A673 (cell line): ENCODE measurements at regions not wholly inside any gene's neighbourhood (a gene's known extent, or its start where the extent isn't known, plus 50 kb on each side); places are given as distances from the start of the nearest gene placed in this dataset.

Source experiments
- EZH2 ChIP-seq: fragments of 200-600 bp; sonication (generic); IDR thresholded peaks from 2 replicates; pipeline ENCODE4 v1.6.1; 2017; ENCODE audit warnings: borderline replicate concordance, low read depth, mild to moderate bottlenecking, mixed read lengths, antibody characterized with exemption, low read length; ENCODE audit not compliant: poor library complexity, severe bottlenecking
- TF ChIP-seq, protein P1 (sequence below): fragments of 300-800, 200-600 bp; sonication (generic); conservative IDR thresholded peaks from 2 replicates; pipeline ENCODE4 v1.5.1; 2017; ENCODE audit warnings: low read depth, mild to moderate bottlenecking, antibody characterized with exemption, low read length, moderate library complexity, mixed read lengths

DNA sequence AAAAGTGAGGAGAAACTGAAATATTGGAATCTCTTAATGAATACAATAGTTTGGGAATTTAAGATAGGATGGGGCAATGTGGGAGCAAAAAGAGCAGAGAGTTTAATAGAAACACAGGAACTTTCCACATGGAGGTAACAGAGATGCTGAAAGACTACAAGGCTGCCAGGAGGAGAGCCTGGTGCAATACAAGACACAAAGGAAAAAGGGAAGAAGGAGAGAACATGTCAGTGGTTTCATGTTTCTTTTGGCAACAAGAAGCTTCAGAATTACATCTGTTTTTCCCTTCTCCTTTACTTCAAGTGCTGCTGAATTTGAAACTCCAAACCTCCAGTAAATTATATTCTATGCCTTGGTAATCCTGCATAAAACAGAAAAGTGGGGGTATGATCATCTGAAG lies 474.3 kb downstream of the FAT4 start:
- TF ChIP-seq, protein P1, sequence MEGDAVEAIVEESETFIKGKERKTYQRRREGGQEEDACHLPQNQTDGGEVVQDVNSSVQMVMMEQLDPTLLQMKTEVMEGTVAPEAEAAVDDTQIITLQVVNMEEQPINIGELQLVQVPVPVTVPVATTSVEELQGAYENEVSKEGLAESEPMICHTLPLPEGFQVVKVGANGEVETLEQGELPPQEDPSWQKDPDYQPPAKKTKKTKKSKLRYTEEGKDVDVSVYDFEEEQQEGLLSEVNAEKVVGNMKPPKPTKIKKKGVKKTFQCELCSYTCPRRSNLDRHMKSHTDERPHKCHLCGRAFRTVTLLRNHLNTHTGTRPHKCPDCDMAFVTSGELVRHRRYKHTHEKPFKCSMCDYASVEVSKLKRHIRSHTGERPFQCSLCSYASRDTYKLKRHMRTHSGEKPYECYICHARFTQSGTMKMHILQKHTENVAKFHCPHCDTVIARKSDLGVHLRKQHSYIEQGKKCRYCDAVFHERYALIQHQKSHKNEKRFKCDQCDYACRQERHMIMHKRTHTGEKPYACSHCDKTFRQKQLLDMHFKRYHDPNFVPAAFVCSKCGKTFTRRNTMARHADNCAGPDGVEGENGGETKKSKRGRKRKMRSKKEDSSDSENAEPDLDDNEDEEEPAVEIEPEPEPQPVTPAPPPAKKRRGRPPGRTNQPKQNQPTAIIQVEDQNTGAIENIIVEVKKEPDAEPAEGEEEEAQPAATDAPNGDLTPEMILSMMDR: no peak
- TF ChIP-seq EZH2: no peak
